HG02798 (cell line): ENCODE measurements at regions not wholly inside any gene's neighbourhood (a gene's known extent, or its start where the extent isn't known, plus 50 kb on each side); places are given as distances from the start of the nearest gene placed in this dataset.
A peak's percentile ranks its signal among the peaks of the same experiment; 100 is the strongest.

Source experiments
- ATAC-seq: cut with Tn5 transposase; IDR thresholded peaks from one replicate; pipeline ENCODE4 v1.9.1; 2021; ENCODE audit warnings: mild to moderate bottlenecking; ENCODE audit not compliant: unreplicated experiment, poor library complexity

- no peak for ATAC-seq
Observed at GRCh38 chr6:77403424-77403823, 59.9 kb downstream of the HTR1B start.

DNA sequence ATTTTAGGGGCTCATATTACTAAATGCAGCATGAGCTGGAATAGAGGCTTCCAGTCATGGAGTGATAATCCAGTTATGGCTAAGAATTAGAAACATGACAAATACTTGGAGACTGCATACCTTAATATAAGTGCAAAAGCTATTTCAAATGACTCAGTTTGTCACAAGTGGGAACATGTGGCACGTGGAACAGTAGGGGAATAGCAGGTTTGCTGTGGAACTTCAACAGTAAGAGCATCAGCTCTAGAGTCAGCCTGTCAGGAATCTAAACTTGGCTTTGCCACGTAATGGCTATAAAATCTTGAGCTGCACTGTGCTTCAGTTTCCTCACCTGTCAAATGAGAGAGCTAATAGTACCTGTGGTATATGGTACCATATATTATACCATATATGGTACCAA, 62.1 kb downstream of the HTR1B start:
- no peak for ATAC-seq

DNA sequence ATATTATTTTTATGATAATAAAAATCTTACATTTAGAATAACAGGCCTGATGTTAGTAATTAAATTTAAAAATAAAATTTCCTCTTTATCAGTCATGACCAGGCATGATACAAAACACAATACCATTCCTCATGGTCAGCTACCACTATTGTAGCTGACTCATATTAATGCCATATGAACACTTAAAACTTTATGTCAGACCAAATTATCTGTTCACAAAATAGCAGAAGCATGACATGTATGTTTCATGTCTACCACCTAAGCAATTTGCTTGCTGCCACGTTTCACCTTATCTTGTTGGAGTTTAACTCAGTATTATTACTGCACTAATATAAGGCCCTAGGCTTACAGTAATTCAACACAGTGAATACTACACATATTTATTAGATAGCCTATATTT, 65.7 kb downstream of the HTR1B start:
- ATAC-seq = no peak

DNA sequence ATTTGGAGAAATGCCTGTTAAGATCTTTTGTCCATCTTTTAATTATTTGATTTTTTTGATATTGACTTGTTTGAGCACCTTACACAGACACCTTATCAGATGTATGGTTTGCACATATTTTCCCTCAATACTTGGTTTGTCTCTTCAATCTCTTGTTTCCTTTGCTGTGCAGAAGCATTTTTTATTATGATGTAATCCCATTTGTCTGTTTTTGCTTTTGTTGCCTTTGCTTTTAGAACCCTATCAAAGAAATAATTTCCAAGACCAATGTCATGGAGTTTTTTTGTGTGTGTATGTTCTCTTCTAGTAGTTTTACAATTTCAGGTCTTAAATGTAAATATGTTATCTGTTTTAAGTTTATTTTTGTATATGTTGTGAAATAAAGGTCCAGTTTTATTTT, 73.9 kb downstream of the HTR1B start:
- no peak for ATAC-seq

DNA sequence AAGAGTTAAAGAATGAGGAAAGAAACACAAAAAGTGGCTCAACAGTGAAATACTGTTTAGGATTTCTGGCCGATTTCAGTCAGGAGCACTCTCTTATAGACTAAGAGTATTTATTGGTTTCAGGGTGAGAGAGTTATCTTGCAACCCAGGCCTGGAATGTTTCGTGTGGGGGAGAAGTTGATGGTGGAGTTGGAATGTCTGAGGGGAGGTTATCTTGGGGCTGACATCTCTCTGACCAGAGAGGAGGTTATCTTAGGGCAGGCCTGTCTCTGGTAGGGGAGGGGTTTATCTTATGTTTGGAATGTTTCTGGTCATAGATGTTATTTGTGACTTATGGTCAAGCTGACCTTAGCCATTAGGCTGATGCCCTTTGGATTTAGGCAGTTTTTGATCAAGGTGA, 80.3 kb downstream of the HTR1B start:
- ATAC-seq = no peak

DNA sequence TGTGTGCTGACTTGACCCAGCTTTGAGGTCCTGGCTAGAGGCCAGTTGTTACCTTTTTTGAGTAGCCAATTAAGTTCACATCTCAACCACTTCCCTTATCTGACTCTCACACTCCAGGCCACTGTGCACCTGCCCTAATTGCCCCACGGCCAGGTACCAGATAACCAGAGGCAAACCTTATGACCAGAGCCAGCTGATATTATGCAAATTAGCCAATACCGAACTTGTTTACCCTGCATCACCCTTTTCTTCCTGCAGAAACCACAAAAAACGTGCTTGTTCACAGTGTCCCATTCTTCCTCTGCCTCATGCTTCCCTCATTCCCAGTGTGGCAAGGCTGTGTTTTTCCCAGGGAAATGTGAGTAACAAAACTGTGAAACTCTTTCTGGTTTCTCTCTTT, 89.3 kb downstream of the HTR1B start:
- no peak for ATAC-seq

GRCh38 chr6:77371748-77372147, 91.5 kb downstream of the HTR1B start:
- ATAC-seq = no peak

- ATAC-seq = no peak
Observed at GRCh38 chr6:77368660-77369313, 94.5 kb downstream of the HTR1B start.

DNA sequence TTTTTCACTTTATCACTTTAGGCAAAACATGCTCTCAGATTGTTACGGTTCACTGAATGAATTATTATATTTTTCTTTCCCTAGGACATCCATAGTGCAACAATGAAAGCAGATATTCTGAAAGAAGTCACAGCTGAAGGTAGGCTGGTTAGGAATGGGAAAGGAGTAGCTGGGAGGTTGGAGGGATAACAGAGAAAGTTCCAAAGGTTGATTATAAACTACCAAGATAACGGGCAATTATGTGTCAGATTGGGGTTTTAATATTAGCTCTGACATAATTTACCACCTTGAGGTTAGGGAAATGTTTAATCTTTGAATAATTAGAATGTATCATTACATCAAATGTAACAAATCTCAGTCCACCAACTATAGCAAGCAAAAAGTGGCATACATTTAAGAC, 96.5 kb downstream of the HTR1B start:
- ATAC-seq = no peak

GRCh38 chr6:77363702-77364101, 99.6 kb downstream of the HTR1B start:
- ATAC-seq = no peak

GRCh38 chr6:77362055-77362454, 101.2 kb downstream of the HTR1B start:
- no peak for ATAC-seq

GRCh38 chr6:77361018-77361417, 102.3 kb downstream of the HTR1B start:
- ATAC-seq = peak; percentile 57

DNA sequence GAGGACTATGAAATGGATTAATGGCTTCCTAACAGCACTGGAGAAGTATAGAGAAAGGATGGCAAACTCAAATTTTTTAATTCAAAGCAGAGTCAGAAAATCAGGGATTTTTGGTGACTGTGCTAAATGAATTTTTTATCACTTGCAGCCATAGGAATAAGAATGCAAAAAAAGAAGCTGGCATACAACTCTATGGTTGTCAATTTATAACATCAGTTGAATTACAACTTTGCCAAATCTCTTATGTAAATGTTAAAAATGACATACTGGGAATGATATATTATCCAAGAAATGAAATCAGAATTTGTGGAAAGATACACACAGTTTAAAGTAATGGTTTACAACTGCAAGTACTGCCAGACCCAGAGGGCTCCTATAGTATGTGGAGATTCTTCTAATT, 106.5 kb downstream of the HTR1B start:
- ATAC-seq = no peak

GRCh38 chr6:77354581-77354980, 108.7 kb downstream of the HTR1B start:
- no peak for ATAC-seq

- no peak for ATAC-seq
Observed at GRCh38 chr6:77353129-77353528, 110.2 kb downstream of the HTR1B start.

- ATAC-seq = no peak
Observed at GRCh38 chr6:77341058-77341986, 122.0 kb downstream of the HTR1B start.

DNA sequence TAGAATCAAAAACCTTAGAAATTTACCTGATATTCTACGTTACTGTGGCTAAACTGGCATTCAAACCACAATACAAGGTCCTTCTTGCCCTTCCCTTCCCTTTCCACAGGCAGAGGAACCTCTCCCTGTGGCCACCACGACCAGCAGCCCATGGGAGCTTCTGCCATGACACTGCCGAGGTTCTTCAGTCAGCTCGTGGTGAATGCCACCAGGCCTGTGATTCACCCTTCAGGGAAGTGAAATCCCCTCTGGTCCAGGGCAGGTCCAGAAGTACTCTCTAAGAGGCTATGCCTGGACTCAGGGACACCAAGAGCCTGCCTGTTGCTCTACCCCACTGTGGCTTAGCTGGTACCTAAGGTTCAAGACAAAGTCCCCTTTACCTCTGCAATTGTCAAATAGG, 123.0 kb downstream of the HTR1B start:
- no peak for ATAC-seq

DNA sequence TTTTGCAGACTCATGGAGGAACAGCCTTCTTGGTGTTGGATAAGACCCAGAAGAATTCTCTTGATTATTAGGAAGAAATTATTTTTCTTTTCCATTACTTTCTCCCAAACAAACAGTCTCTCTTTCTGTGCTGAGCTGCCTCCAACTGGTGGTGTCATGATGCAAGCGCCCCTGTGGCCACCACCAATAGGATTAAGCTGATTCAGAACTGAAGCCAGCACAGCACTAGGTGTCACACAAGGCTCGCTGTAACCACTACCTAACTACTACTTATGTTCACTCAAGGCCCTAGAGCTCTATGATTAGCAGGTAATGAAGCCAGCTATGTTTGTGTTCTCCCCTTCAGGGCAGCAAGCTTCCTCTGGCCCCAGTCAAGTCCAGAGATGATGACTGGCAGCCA, 123.4 kb downstream of the HTR1B start:
- no peak for ATAC-seq

DNA sequence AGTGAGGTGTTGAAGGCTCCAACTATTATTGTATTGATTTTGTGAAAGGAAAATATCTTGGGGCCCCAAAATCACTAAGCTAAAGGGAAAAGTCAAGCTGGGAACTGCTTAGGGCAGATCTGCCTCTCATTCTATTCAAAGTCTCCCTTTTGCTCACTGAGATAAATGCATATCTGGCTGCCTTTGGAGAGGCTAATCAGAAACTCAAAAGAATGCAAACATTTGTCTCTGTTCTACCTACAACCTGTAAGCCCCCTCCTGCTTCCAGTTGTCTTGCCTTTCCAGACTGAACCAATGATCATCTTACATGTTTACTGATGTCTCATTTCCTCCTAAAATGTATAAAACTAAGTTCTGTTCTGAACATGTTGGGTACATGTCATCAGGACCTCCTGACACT, 125.9 kb downstream of the HTR1B start:
- no peak for ATAC-seq

DNA sequence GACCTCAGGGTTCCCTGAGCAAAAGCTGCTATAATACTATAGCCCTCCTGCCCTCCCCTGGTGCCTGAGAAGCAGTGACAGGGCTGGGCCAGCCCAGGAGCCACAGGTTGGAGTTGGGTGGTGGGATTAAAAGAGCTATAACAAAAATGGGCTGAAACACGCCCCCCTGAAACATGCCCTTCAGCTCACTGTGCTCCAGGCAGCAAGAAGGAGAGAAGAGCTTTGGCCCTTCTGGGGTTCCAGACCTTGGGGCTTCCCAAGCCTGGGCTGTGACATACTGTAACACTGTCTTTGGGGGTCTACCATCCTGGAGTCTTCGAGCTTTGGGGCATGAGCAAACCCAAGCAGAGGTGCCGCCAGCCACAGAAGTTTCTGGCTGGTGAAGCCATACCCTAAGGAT, 129.2 kb downstream of the HTR1B start:
- no peak for ATAC-seq

GRCh38 chr6:77332915-77333623, 130.2 kb downstream of the HTR1B start:
- ATAC-seq = no peak
